GM12892 (cell line): ENCODE measurements at regions not wholly inside any gene's neighbourhood (a gene's known extent, or its start where the extent isn't known, plus 50 kb on each side); places are given as distances from the start of the nearest gene placed in this dataset.

Experiments
- POLR2A ChIP-seq: IDR thresholded peaks from 2 replicates; pipeline ENCODE4 v1.6.1; 2011; ENCODE audit warnings: low read depth, low read length, control low read depth
- POLR2AphosphoS5 ChIP-seq: IDR thresholded peaks from 2 replicates; pipeline ENCODE4 v1.6.1; 2011; ENCODE audit warnings: low read depth, low read length, control low read depth
- TAF1 ChIP-seq: IDR thresholded peaks from 2 replicates; pipeline ENCODE4 v1.6.1; 2011; ENCODE audit warnings: low read depth, mild to moderate bottlenecking, control low read depth, low read length, borderline replicate concordance

DNA sequence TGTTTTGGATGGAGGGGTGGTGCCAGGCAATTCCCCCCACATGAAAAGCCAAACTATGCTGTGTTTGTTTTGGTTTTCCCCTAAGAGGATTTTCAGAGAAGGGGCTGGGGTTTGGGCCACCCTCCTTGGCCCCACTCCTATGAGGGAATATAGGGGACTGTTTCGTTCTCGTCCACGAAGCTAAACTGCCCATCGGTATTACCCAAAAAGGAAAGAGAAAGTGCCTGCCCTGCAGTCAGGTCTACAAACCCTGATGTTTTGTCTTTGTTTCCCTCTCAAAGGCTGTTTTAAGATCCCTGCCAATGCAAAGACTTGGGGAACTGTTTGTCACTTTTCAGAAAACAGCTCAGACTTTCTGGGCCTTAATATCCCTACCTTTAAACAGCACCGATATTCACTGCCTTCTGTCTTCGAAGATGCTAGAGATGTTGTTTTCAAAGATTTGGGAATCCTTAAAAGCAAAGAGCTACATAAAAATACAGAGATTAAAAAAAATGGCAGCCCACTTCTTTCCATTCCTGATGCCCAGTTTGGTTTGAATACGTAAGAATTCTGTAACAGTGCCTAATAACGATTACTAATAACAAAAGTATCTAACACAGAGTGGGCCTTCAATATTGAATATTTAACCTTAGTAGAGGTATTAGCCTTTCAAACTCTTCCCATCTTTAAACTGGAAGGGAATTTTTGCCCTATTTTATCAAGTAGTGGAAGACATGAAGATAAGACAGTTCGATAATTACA is 518.4 kb downstream of the MED13L start:
- TF ChIP-seq POLR2A (no peak), TAF1 (no peak), POLR2AphosphoS5 (no peak)
